Testis (tissue), 2 donors: ENCODE measurements at regions not wholly inside any gene's neighbourhood (a gene's known extent, or its start where the extent isn't known, plus 50 kb on each side); places are given as distances from the start of the nearest gene placed in this dataset.

Source experiments
- DNase-seq: peaks from one replicate; pipeline ENCODE4 v3.0.0-alpha.2; 2019
- H3K27ac ChIP-seq, 2 donors: fragments of 200-600 bp; sonication (generic); one replicate each; pipeline ENCODE4 v1.5.1; 2019
- H3K27me3 ChIP-seq: fragments of 200-600 bp; sonication (generic); one replicate; pipeline ENCODE4 v1.5.1; 2019
- H3K36me3 ChIP-seq: fragments of 200-600 bp; sonication (generic); one replicate; pipeline ENCODE4 v1.5.1; 2017; ENCODE audit warnings: low read depth; ENCODE audit errors: missing control alignments
- H3K4me1 ChIP-seq: fragments of 200-600 bp; sonication (generic); one replicate; pipeline ENCODE4 v1.5.1; 2019
- H3K4me3 ChIP-seq, 2 donors: fragments of 200-600 bp; sonication (generic); one replicate each; pipeline ENCODE4 v1.5.1; 2017 to 2019
- H3K9me3 ChIP-seq: fragments of 200-600 bp; sonication (generic); one replicate; pipeline ENCODE4 v1.5.1; 2017
- CTCF ChIP-seq, 3 experiments: fragments of 450-650 bp in 2 of 3; fragments of 200-600 bp in 1 of 3; sonication (generic) in 1 of 3; IDR thresholded peaks; one replicate each; pipeline ENCODE4 v1.5.1; 2016 to 2019; ENCODE audit warnings: antibody characterized with exemption in 3 of 3, mild to moderate bottlenecking in 2 of 3, moderate library complexity in 1 of 3
- POLR2A ChIP-seq: fragments of 450-650 bp; IDR thresholded peaks from one replicate; pipeline ENCODE4 v1.6.1; 2017; ENCODE audit warnings: antibody characterized with exemption, mild to moderate bottlenecking, moderate library complexity
- WGBS, 2 donors: methylation state at CpG; one replicate each; pipeline ENCODE4 v1.1.5; 2018; 5-methylcytosine and 5-hydroxymethylcytosine counted together
- intact Hi-C: fragments of 100-400 bp; cut with DNase I; formaldehyde crosslinking; loops from one replicate; pipeline ENCODE4 v1.15.1; 2023; ENCODE audit warnings: low total_unique reads

- H3K4me3 ChIP-seq = no peak overlapping the region
- intact Hi-C loops = no loop called here
- H3K36me3 ChIP-seq = no peaks in the 10 kb centered on the region
- WGBS, 2 donors = 76 to 95% methylated on average over 3 of the region's 3 CpGs
- TF ChIP-seq POLR2A = no peak
- no peak for TF ChIP-seq CTCF (IDR thresholded peaks at IDR 0.05)
- no peak overlapping the region for H3K27ac ChIP-seq
- no peaks in the 10 kb centered on the region for H3K9me3 ChIP-seq
- no peaks in the 10 kb centered on the region for H3K4me1 ChIP-seq
- DNase-seq = no peak
- no peaks in the 10 kb centered on the region for H3K27me3 ChIP-seq
Observed at GRCh38 chr3:70561796-70562195, 249.4 kb upstream of the MDFIC2 start.

DNA sequence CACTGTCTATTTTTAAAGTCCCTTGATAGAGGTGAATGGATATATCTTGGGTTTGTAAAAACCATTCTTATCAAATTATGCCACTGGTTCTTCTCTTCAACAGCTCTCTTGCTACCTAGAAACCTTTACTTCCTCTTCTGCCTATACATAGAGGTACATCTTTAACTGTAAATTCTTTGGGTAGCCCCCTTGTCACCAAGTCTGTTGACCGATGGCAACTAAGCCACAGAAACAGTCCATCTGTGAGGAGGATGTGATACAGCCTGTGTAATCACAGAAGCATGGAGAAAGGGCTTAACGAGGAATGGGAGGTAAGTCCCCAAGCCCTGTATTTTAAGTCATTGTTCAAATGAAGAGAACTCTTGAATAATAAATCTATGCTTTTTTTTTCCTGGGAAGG is 246.5 kb upstream of the MDFIC2 start:
- H3K4me1 ChIP-seq = no peaks in the 10 kb centered on the region
- H3K27me3 ChIP-seq = no peaks in the 10 kb centered on the region
- no peaks in the 10 kb centered on the region for H3K36me3 ChIP-seq
- intact Hi-C loops = no loop called here
- no peak for DNase-seq
- H3K9me3 ChIP-seq = no peaks in the 10 kb centered on the region
- WGBS, 2 donors = 76 to 81% methylated on average over 2 of the region's 2 CpGs
- TF ChIP-seq CTCF (IDR thresholded peaks at IDR 0.05) (no peak), POLR2A (no peak)
- no peak overlapping the region for H3K27ac ChIP-seq
- H3K4me3 ChIP-seq = no peak overlapping the region

GRCh38 chr3:70557976-70558375 is 245.5 kb upstream of the MDFIC2 start:
- 77 to 79% methylated on average over 2 of the region's 2 CpGs for WGBS, 2 donors
- no peak for DNase-seq
- Histone ChIP-seq H3K4me3 (no peak overlapping the region), H3K27me3 (no peaks in the 10 kb centered on the region), H3K4me1 (no peaks in the 10 kb centered on the region), H3K36me3 (no peaks in the 10 kb centered on the region), H3K27ac (no peak overlapping the region), H3K9me3 (no peaks in the 10 kb centered on the region)
- TF ChIP-seq CTCF (IDR thresholded peaks at IDR 0.05) (no peak), POLR2A (no peak)
- intact Hi-C loops = no loop called here

GRCh38 chr3:70556056-70556455 is 243.6 kb upstream of the MDFIC2 start:
- no peaks in the 10 kb centered on the region for H3K27me3 ChIP-seq
- no peaks in the 10 kb centered on the region for H3K36me3 ChIP-seq
- TF ChIP-seq POLR2A = no peak
- no peak for TF ChIP-seq CTCF (IDR thresholded peaks at IDR 0.05)
- intact Hi-C loops = no loop called here
- H3K27ac ChIP-seq = no peak overlapping the region
- no peak overlapping the region for H3K4me3 ChIP-seq
- 92 to 95% methylated on average over 3 of the region's 3 CpGs for WGBS, 2 donors
- DNase-seq = no peak
- H3K9me3 ChIP-seq = no peaks in the 10 kb centered on the region
- H3K4me1 ChIP-seq = no peaks in the 10 kb centered on the region

- intact Hi-C loops = no loop called here
- no peaks in the 10 kb centered on the region for H3K9me3 ChIP-seq
- H3K4me3 ChIP-seq = no peak overlapping the region
- H3K36me3 ChIP-seq = no peaks in the 10 kb centered on the region
- TF ChIP-seq POLR2A = no peak
- no peak for TF ChIP-seq CTCF (IDR thresholded peaks at IDR 0.05)
- no peak for DNase-seq
- no peaks in the 10 kb centered on the region for H3K27me3 ChIP-seq
- no peak overlapping the region for H3K27ac ChIP-seq
- 71 to 77% methylated on average over 1 of the region's 1 CpG for WGBS, 2 donors
- H3K4me1 ChIP-seq = no peaks in the 10 kb centered on the region
Observed at GRCh38 chr3:70554170-70554569, 241.7 kb upstream of the MDFIC2 start.
